ENCODE measurements at regions not wholly inside any gene's neighbourhood (a gene's known extent, or its start where the extent isn't known, plus 50 kb on each side); places are given as distances from the start of the nearest gene placed in this dataset.

- DNase-seq (ENCODE audit: low read depth, low spot score) = no peak
- POLR2A ChIA-PET = no interaction called here
- H3K4me3 ChIP-seq (ENCODE audit: low read depth, low read length) = no peak overlapping the region
- CTCF ChIA-PET = no interaction called here
- no peak for TF ChIP-seq CTCF (IDR thresholded peaks at IDR 0.05; ENCODE audit: insufficient read depth, low read length, missing control alignments)
Measured at GRCh38 chr5:158611581-158611980, 488.1 kb downstream of the EBF1 start.

DNA sequence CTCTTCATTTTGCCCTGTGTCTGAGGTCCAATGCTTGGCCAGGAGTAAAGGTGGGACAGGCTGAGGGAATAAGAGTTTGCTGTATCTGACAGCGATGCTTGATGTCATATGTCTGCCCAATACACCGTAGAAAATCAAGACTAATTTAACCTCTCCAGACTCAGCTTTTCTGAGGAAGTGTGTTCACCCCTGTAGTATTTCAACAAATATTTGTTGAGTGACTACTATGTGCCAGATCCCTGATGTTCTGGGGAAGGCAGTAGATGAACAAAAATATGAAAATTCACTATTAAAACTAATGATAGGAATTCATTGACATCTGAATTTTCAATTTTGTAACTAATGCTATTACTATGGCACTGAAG lies 489.7 kb downstream of the EBF1 start:
- DNase-seq (ENCODE audit: low read depth, low spot score) = no peak
- TF ChIP-seq CTCF (IDR thresholded peaks at IDR 0.05; ENCODE audit: insufficient read depth, low read length, missing control alignments) = no peak
- POLR2A ChIA-PET = no interaction called here
- CTCF ChIA-PET = interaction anchor here (1.0 kb wide), 1 partner anchor 497 kb away, joined by 3 read pairs; no protein-coding TSS in a partner anchor
- H3K4me3 ChIP-seq (ENCODE audit: low read depth, low read length) = no peak overlapping the region

- ChIA-PET POLR2A (no interaction called here), CTCF (interaction anchor here (1.0 kb wide), 1 partner anchor 497 kb away, joined by 3 read pairs; no protein-coding TSS in a partner anchor)
- no peak overlapping the region for H3K4me3 ChIP-seq (ENCODE audit: low read depth, low read length)
- TF ChIP-seq CTCF (IDR thresholded peaks at IDR 0.05; ENCODE audit: insufficient read depth, low read length, missing control alignments) = no peak
- DNase-seq (ENCODE audit: low read depth, low spot score) = no peak
Measured at GRCh38 chr5:158609333-158610050, 490.2 kb downstream of the EBF1 start.

GRCh38 chr5:158607088-158607487 lies 492.6 kb downstream of the EBF1 start:
- no peak for DNase-seq (ENCODE audit: low read depth, low spot score)
- CTCF ChIA-PET = no interaction called here
- TF ChIP-seq CTCF (IDR thresholded peaks at IDR 0.05; ENCODE audit: insufficient read depth, low read length, missing control alignments) = no peak
- no peak overlapping the region for H3K4me3 ChIP-seq (ENCODE audit: low read depth, low read length)
- POLR2A ChIA-PET = no interaction called here

DNA sequence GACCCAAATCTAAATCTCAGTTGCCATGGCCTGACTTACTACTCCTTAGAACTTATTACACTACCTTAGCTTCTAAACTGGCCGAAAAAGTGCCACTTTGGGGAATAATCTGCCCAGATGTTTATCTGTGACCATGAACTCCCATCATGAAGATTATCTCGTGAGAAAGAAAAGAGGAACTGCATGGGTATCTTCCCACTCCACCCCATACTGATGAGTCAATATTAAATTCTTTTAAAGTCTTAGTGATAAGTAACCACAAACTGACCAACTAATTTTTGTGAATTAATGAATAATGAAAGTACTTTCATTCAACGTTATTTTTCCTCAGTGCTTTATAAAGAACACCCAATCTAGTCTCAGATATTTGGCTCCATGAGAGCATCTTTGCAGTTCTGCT lies 493.5 kb downstream of the EBF1 start:
- no peak for TF ChIP-seq CTCF (IDR thresholded peaks at IDR 0.05; ENCODE audit: insufficient read depth, low read length, missing control alignments)
- ChIA-PET CTCF (interaction anchor here (1.1 kb wide), 1 partner anchor 431 kb away, joined by 3 read pairs; no protein-coding TSS in a partner anchor), POLR2A (no interaction called here)
- no peak overlapping the region for H3K4me3 ChIP-seq (ENCODE audit: low read depth, low read length)
- DNase-seq (ENCODE audit: low read depth, low spot score) = no peak

DNA sequence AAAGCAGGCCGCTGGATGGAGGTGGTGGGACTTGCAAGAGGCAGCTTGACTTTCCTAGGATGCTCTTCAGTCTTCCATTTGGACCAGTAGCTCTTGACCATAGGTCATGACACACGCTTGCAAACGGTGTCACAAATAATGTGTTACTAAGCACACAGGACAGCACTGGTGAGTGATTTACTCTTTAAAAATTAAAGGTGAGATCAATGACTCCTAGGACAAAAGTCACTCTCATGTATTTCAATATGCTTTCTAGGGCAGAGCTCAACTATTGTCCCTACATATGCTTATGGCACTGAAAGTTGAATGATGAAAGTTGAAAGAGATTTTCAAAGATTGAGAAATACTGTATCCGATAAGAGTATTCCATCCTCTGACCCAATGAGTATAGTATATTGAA lies 496.7 kb downstream of the EBF1 start:
- CTCF ChIA-PET = interaction anchor here (0.9 to 1.2 kb wide), 2 partner anchors 428 to 503 kb away, joined by 3 to 4 read pairs; no protein-coding TSS in a partner anchor
- H3K4me3 ChIP-seq (ENCODE audit: low read depth, low read length) = no peak overlapping the region
- POLR2A ChIA-PET = no interaction called here
- no peak for TF ChIP-seq CTCF (IDR thresholded peaks at IDR 0.05; ENCODE audit: insufficient read depth, low read length, missing control alignments)
- no peak for DNase-seq (ENCODE audit: low read depth, low spot score)
